ENCODE measurements at regions not wholly inside any gene's neighbourhood (a gene's known extent, or its start where the extent isn't known, plus 50 kb on each side); places are given as distances from the start of the nearest gene placed in this dataset.

DNA sequence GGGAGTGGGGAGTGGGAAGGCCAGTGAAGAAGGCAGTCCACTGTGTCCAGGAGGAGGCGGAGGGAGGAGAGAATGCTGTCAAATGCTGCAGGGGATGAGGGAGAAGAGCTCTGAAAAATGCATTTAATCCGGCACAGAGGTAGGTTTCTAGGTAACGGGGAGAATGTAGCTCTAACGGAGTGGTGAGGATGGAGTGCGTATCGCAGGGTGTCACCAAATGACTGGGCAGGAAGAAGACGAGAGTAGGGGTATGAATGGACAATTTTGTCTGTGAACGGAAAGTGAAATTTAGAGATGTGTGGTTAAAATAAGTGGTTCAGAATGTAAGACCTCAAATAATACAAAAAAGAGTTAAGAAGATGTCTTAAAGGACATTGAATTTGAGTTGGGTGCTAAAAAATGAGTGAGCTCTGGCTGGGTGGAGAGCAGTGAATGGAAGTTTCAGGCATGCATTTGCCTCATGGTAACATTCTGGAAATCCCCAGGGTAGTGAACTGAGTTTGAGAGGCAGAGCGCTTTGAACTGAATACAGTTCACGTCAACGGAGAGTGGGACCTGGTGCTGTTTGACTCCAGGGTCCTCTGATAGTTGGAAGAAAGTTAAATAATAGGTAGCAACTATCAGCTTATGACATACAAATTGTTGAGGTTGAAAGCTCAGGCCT is 81.3 kb upstream of the CADM1 start:
- no peaks in the 10 kb centered on the region for H3K27me3 Mint-ChIP-seq (ENCODE audit: unreplicated experiment)
- no peak overlapping the region for H3K4me3 Mint-ChIP-seq (ENCODE audit: unreplicated experiment)
- peaks cover 2% of the 10 kb centered on the region for H3K4me1 Mint-ChIP-seq (ENCODE audit: unreplicated experiment)
- H3K27ac Mint-ChIP-seq (ENCODE audit: unreplicated experiment) = no peak overlapping the region
- peaks cover 6% of the 10 kb centered on the region for H3K36me3 Mint-ChIP-seq (ENCODE audit: low read depth, unreplicated experiment)
- TF ChIP-seq, protein P1, sequence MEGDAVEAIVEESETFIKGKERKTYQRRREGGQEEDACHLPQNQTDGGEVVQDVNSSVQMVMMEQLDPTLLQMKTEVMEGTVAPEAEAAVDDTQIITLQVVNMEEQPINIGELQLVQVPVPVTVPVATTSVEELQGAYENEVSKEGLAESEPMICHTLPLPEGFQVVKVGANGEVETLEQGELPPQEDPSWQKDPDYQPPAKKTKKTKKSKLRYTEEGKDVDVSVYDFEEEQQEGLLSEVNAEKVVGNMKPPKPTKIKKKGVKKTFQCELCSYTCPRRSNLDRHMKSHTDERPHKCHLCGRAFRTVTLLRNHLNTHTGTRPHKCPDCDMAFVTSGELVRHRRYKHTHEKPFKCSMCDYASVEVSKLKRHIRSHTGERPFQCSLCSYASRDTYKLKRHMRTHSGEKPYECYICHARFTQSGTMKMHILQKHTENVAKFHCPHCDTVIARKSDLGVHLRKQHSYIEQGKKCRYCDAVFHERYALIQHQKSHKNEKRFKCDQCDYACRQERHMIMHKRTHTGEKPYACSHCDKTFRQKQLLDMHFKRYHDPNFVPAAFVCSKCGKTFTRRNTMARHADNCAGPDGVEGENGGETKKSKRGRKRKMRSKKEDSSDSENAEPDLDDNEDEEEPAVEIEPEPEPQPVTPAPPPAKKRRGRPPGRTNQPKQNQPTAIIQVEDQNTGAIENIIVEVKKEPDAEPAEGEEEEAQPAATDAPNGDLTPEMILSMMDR (IDR thresholded peaks at IDR 0.05; ENCODE audit: unreplicated experiment) = no peak
- DNase-seq (ENCODE audit: low spot score) = no peak
- H3K9me3 Mint-ChIP-seq (ENCODE audit: unreplicated experiment) = no peaks in the 10 kb centered on the region

DNA sequence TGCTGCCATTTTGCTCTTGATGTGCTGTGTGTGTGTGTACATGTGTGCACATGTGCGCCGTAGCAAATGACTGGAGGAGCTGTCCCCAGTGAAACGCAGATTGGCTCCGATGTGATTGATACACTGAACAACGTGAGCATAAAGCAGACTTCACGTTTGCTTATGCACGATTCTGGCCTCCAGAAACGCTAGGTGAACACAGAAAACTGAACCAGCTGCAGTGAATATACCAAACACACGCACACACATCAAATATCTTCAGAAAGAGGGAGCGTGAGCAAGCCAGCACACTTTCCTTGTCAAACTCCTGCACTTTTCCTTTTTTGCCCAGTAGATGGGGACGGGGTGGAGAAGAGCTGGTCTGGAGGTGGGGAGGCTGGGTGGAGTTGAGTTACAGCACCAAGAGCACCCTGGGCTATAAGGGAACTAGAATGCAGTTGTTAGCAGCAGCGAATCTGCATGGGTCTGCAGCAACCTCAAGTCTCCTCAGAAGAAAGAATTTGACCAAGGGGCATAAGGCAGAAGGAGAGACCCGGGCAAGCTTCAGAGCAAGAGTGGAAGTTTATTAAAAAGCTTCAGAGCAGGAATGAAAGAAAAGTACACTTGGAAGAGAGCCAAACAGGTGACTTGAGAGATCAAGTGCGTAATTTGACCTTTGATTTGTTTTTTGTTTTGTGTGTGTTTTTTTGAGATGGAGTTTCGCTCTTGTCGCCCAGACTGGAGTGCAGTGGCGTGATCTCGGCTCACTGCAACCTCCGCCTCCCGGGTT is 77.8 kb upstream of the CADM1 start:
- TF ChIP-seq, protein P1 (IDR thresholded peaks at IDR 0.05; ENCODE audit: unreplicated experiment) = no peak
- Mint-ChIP-seq H3K27ac (ENCODE audit: unreplicated experiment) (no peak overlapping the region), H3K4me3 (ENCODE audit: unreplicated experiment) (no peak overlapping the region), H3K36me3 (ENCODE audit: low read depth, unreplicated experiment) (no peaks in the 10 kb centered on the region), H3K4me1 (ENCODE audit: unreplicated experiment) (peaks cover 2% of the 10 kb centered on the region), H3K9me3 (ENCODE audit: unreplicated experiment) (no peaks in the 10 kb centered on the region), H3K27me3 (ENCODE audit: unreplicated experiment) (peaks cover 4% of the 10 kb centered on the region)
- DNase-seq (ENCODE audit: low spot score) = no peak

DNA sequence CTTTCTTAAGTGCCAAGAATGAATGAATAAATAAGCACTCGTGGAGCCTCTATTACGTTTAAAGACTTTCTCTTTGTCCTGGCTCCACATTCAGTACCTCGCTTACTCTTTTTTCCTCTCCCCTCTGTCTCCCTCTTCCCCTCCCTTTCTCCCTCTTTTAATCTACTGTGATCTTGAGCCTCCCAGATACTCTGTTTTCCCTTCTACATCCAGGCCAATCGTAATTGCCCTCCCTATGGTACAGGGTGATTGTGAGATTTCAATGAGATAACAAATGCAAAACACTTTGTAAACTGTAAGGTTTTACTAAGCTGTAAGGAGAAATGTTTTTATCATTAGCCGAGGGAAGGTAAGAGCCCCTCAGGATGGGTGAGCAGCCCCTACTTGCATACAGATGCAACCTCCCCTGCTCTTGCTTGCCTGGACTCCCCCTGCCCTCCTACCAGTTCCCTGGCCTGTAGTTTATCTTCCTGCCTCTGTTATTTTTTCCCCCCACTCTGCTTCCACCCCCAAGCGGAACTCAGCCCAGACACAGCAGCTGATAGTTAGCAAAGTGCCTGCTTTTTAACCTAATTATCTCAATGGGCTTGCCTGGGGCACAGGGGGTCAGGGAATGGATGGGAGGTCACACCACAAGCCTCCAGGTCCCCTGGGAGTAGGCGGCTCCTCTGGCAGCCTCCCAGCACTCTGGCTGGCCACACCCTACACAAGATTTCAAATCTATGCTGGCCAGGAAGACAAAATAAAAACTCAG is 76.9 kb upstream of the CADM1 start:
- Mint-ChIP-seq H3K4me1 (ENCODE audit: unreplicated experiment) (peaks cover 2% of the 10 kb centered on the region), H3K27ac (ENCODE audit: unreplicated experiment) (no peak overlapping the region), H3K4me3 (ENCODE audit: unreplicated experiment) (no peak overlapping the region), H3K9me3 (ENCODE audit: unreplicated experiment) (no peaks in the 10 kb centered on the region), H3K36me3 (ENCODE audit: low read depth, unreplicated experiment) (no peaks in the 10 kb centered on the region), H3K27me3 (ENCODE audit: unreplicated experiment) (peaks cover 4% of the 10 kb centered on the region)
- TF ChIP-seq, protein P1 (IDR thresholded peaks at IDR 0.05; ENCODE audit: unreplicated experiment) = no peak
- no peak for DNase-seq (ENCODE audit: low spot score)

DNA sequence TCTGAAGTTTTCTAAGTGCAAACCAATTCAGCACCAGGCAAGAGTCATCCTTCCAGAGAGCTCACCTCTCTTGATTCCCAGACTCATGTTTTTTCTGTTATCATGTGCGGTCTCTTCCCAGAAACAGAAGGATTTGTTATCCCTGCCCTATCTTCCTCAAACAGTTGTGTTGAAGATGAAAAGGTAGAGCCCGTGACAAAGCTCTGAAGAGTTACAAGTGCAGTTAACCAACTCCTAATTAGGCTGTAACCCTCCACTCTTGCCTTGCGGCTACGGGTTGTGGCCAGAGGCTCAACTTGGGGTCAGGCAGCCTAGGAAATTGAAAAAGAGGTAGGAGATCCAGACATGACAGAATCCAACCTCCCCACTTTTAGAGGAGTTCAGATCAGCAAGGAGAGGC is 76.2 kb upstream of the CADM1 start:
- no peak overlapping the region for H3K4me3 Mint-ChIP-seq (ENCODE audit: unreplicated experiment)
- H3K4me1 Mint-ChIP-seq (ENCODE audit: unreplicated experiment) = peaks cover 2% of the 10 kb centered on the region
- no peaks in the 10 kb centered on the region for H3K36me3 Mint-ChIP-seq (ENCODE audit: low read depth, unreplicated experiment)
- H3K27me3 Mint-ChIP-seq (ENCODE audit: unreplicated experiment) = peaks cover 4% of the 10 kb centered on the region
- DNase-seq (ENCODE audit: low spot score) = no peak
- TF ChIP-seq, protein P1 (IDR thresholded peaks at IDR 0.05; ENCODE audit: unreplicated experiment) = no peak
- H3K9me3 Mint-ChIP-seq (ENCODE audit: unreplicated experiment) = no peaks in the 10 kb centered on the region
- H3K27ac Mint-ChIP-seq (ENCODE audit: unreplicated experiment) = no peak overlapping the region

Measured in endothelial cell (in vitro differentiated cells).